ENCODE measurements at regions not wholly inside any gene's neighbourhood (a gene's known extent, or its start where the extent isn't known, plus 50 kb on each side); places are given as distances from the start of the nearest gene placed in this dataset.

GRCh38 chr15:47206358-47206978 is 510.8 kb upstream of the SEMA6D start:
- Mint-ChIP-seq H3K36me3 (ENCODE audit: insufficient read depth in 1 of 3, low read depth in 3 of 3) (peaks cover 0 to 2% (median 0%) of the 10 kb centered on the region in 3 experiments; a peak in 3 of 7 replicates), H3K4me1 (peaks cover 52 to 53% of the 10 kb centered on the region in 2 experiments), H3K4me3 (peak overlapping the region in 1 of 2 experiments; percentile 7; a peak in 2 of 5 replicates), H3K27me3 (ENCODE audit: low read depth) (no peaks in the 10 kb centered on the region), H3K9me3 (no peaks in the 10 kb centered on the region; a peak in 1 of 5 replicates), H3K27ac (peak overlapping the region; percentile 68 to 86 (median 85))
- Histone ChIP-seq H3K79me1 (ENCODE audit: insufficient read depth, low read depth, low read length, poor library complexity, severe bottlenecking) (no peaks in the 10 kb centered on the region), H2BK15ac (ENCODE audit: low read depth, low read length) (no peak overlapping the region), H3K56ac (ENCODE audit: insufficient read length, low read depth, low read length) (no peak overlapping the region), H3K9me3 (ENCODE audit: control insufficient read depth, low read depth, low read length) (no peaks in the 10 kb centered on the region), H3K23me2 (ENCODE audit: insufficient read length, low read depth, low read length, poor library complexity, severe bottlenecking) (no peaks in the 10 kb centered on the region), H3K9ac (ENCODE audit: extremely low read depth, insufficient read length, low read length) (no peak overlapping the region), H2BK12ac (ENCODE audit: insufficient read length, low read depth, low read length) (no peak overlapping the region), H2AFZ (ENCODE audit: low read length) (no peak overlapping the region), H3K79me2 (ENCODE audit: insufficient read depth, low read length) (no peaks in the 10 kb centered on the region), H3K4me1 (ENCODE audit: insufficient read depth, low read length) (peaks cover 11% of the 10 kb centered on the region), H4K8ac (replicated peaks; ENCODE audit: insufficient read length, low read depth, low read length) (no peak overlapping the region), H3T11ph (ENCODE audit: low read length) (no peak overlapping the region), H2BK5ac (ENCODE audit: insufficient read length, low read length) (no peak overlapping the region), H3K4me2 (ENCODE audit: insufficient read depth, insufficient read length, low read length) (peak overlapping the region; percentile 28), H2BK120ac (ENCODE audit: low read depth, low read length, poor library complexity, severe bottlenecking) (no peak overlapping the region), H4K5ac (ENCODE audit: insufficient read length, low read depth, low read length) (no peak overlapping the region), H2BK20ac (ENCODE audit: low read depth, low read length, poor library complexity, severe bottlenecking) (no peak overlapping the region), H2AK5ac (ENCODE audit: insufficient read length, low read length) (no peak overlapping the region), H3K14ac (ENCODE audit: insufficient read depth, low read length) (no peak overlapping the region), H3K18ac (ENCODE audit: insufficient read length, low read depth, low read length) (no peak overlapping the region), H3K4ac (ENCODE audit: low read depth, low read length) (no peak overlapping the region), H3K27me3 (ENCODE audit: insufficient read depth, low read length) (no peaks in the 10 kb centered on the region), H4K20me1 (ENCODE audit: control insufficient read depth, insufficient read depth, insufficient read length) (no peaks in the 10 kb centered on the region), H3K23ac (ENCODE audit: insufficient read length, low read depth, low read length) (no peak overlapping the region), H3K27ac (ENCODE audit: insufficient read length, low read depth, low read length) (peak overlapping the region; percentile 30), H4K91ac (ENCODE audit: insufficient read length, low read depth, low read length) (no peak overlapping the region)
- no peak for DNase-seq
- WGBS (ENCODE audit: extremely low coverage, insufficient read length, low lambda C conversion rate), result no CpG with 5 or more reads among the region's 7 CpGs
- TF ChIP-seq, protein P1, sequence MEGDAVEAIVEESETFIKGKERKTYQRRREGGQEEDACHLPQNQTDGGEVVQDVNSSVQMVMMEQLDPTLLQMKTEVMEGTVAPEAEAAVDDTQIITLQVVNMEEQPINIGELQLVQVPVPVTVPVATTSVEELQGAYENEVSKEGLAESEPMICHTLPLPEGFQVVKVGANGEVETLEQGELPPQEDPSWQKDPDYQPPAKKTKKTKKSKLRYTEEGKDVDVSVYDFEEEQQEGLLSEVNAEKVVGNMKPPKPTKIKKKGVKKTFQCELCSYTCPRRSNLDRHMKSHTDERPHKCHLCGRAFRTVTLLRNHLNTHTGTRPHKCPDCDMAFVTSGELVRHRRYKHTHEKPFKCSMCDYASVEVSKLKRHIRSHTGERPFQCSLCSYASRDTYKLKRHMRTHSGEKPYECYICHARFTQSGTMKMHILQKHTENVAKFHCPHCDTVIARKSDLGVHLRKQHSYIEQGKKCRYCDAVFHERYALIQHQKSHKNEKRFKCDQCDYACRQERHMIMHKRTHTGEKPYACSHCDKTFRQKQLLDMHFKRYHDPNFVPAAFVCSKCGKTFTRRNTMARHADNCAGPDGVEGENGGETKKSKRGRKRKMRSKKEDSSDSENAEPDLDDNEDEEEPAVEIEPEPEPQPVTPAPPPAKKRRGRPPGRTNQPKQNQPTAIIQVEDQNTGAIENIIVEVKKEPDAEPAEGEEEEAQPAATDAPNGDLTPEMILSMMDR (conservative IDR thresholded peaks at IDR 0.05), result no peak

Measured in H9 (cell line).